HAP-1 (cell line): ENCODE measurements at regions not wholly inside any gene's neighbourhood (a gene's known extent, or its start where the extent isn't known, plus 50 kb on each side); places are given as distances from the start of the nearest gene placed in this dataset.
A peak's percentile ranks its signal among the peaks of the same experiment; 100 is the strongest.

Experiments
- DNase-seq, 2 experiments: peaks; one replicate each; pipeline ENCODE4 v3.0.0-alpha.2; 2016 to 2020; ENCODE audit warnings: low spot score in 2 of 2
- H3K27me3 ChIP-seq: fragments of 250-450 bp; sonication (Bioruptor Pico); 2 replicates; pipeline ENCODE4 v1.5.1; 2020; ENCODE audit warnings: low read depth, mild to moderate bottlenecking, moderate library complexity
- H3K36me3 ChIP-seq: fragments of 250-450 bp; sonication (Bioruptor Pico); replicated peaks from 2 replicates; pipeline ENCODE4 v1.5.1; 2020; ENCODE audit warnings: mild to moderate bottlenecking
- H3K4me1 ChIP-seq: fragments of 250-450 bp; sonication (Bioruptor Pico); 2 replicates; pipeline ENCODE4 v1.5.1; 2020; ENCODE audit warnings: mild to moderate bottlenecking
- H3K4me3 ChIP-seq: fragments of 250-450 bp; sonication (Bioruptor Pico); 2 replicates; pipeline ENCODE4 v1.5.1; 2020; ENCODE audit warnings: mild to moderate bottlenecking, moderate library complexity
- H3K9me3 ChIP-seq: fragments of 250-450 bp; sonication (Bioruptor Pico); 2 replicates; pipeline ENCODE4 v1.5.1; 2020; ENCODE audit warnings: mild to moderate bottlenecking, moderate library complexity
- in situ Hi-C: fragments of 300-500 bp; cut with MboI; formaldehyde crosslinking; loops from 3 replicates; pipeline ENCODE4 v1.14.3; 2020; ENCODE audit warnings: low sequenced_read_pairs, inconsistent platforms, mixed read lengths

GRCh38 chr4:166280642-166281041, 407.6 kb downstream of the TLL1 start:
- in situ Hi-C loops: no loop called here
- no peaks in the 10 kb centered on the region for H3K27me3 ChIP-seq
- DNase-seq: no peak
- H3K4me1 ChIP-seq: peaks cover 44% of the 10 kb centered on the region
- H3K36me3 ChIP-seq: no peaks in the 10 kb centered on the region
- no peaks in the 10 kb centered on the region for H3K9me3 ChIP-seq
- no peak overlapping the region for H3K4me3 ChIP-seq

- in situ Hi-C loops: no loop called here
- DNase-seq: no peak
- Histone ChIP-seq H3K4me1 (peaks cover 51% of the 10 kb centered on the region), H3K27me3 (no peaks in the 10 kb centered on the region), H3K4me3 (no peak overlapping the region), H3K36me3 (no peaks in the 10 kb centered on the region), H3K9me3 (no peaks in the 10 kb centered on the region)
Measured at GRCh38 chr4:166282081-166282770, 409.2 kb downstream of the TLL1 start.

- in situ Hi-C loops: no loop called here
- no peaks in the 10 kb centered on the region for H3K27me3 ChIP-seq
- H3K4me3 ChIP-seq: no peak overlapping the region
- H3K9me3 ChIP-seq: no peaks in the 10 kb centered on the region
- H3K36me3 ChIP-seq: no peaks in the 10 kb centered on the region
- H3K4me1 ChIP-seq: peaks cover 55% of the 10 kb centered on the region
- peak in 1 of 2 experiments; percentile 100 for DNase-seq
Measured at GRCh38 chr4:166284221-166284620, 411.2 kb downstream of the TLL1 start.

- Histone ChIP-seq H3K36me3 (no peaks in the 10 kb centered on the region), H3K9me3 (no peaks in the 10 kb centered on the region), H3K27me3 (no peaks in the 10 kb centered on the region), H3K4me1 (peaks cover 50% of the 10 kb centered on the region), H3K4me3 (no peak overlapping the region)
- DNase-seq: peak; percentile 62 to 95
- in situ Hi-C loops: no loop called here
Measured at GRCh38 chr4:166290426-166290825, 417.4 kb downstream of the TLL1 start.

GRCh38 chr4:166293556-166293955, 420.5 kb downstream of the TLL1 start:
- in situ Hi-C loops: no loop called here
- no peak overlapping the region for H3K4me3 ChIP-seq
- no peaks in the 10 kb centered on the region for H3K36me3 ChIP-seq
- no peaks in the 10 kb centered on the region for H3K27me3 ChIP-seq
- no peaks in the 10 kb centered on the region for H3K9me3 ChIP-seq
- DNase-seq: no peak
- H3K4me1 ChIP-seq: peaks cover 25% of the 10 kb centered on the region

GRCh38 chr4:166301266-166301665, 428.2 kb downstream of the TLL1 start:
- no peaks in the 10 kb centered on the region for H3K4me1 ChIP-seq
- no peaks in the 10 kb centered on the region for H3K36me3 ChIP-seq
- DNase-seq: no peak
- no peak overlapping the region for H3K4me3 ChIP-seq
- in situ Hi-C loops: no loop called here
- H3K27me3 ChIP-seq: no peaks in the 10 kb centered on the region
- H3K9me3 ChIP-seq: peaks cover 13% of the 10 kb centered on the region

- in situ Hi-C loops: no loop called here
- H3K36me3 ChIP-seq: no peaks in the 10 kb centered on the region
- 0 out of 2 replicates have a peak, but pooled peaks cover 3% of the 10 kb centered on the region for H3K4me1 ChIP-seq
- peaks cover 11% of the 10 kb centered on the region for H3K9me3 ChIP-seq
- no peak overlapping the region for H3K4me3 ChIP-seq
- H3K27me3 ChIP-seq: no peaks in the 10 kb centered on the region
- no peak for DNase-seq
Measured at GRCh38 chr4:166308647-166309046, 435.6 kb downstream of the TLL1 start.

- DNase-seq: no peak
- no peaks in the 10 kb centered on the region for H3K27me3 ChIP-seq
- in situ Hi-C loops: no loop called here
- no peak overlapping the region for H3K4me3 ChIP-seq
- no peaks in the 10 kb centered on the region for H3K36me3 ChIP-seq
- H3K9me3 ChIP-seq: peaks cover 11% of the 10 kb centered on the region
- 0 out of 2 replicates have a peak, but pooled peaks cover 3% of the 10 kb centered on the region for H3K4me1 ChIP-seq
Measured at GRCh38 chr4:166309286-166309685, 436.2 kb downstream of the TLL1 start.

GRCh38 chr4:166311169-166311568, 438.1 kb downstream of the TLL1 start:
- Histone ChIP-seq H3K4me1 (0 out of 2 replicates have a peak, but pooled peaks cover 3% of the 10 kb centered on the region), H3K27me3 (no peaks in the 10 kb centered on the region), H3K9me3 (0 out of 2 replicates have a peak, but pooled peaks cover under 1% of the 10 kb centered on the region), H3K36me3 (no peaks in the 10 kb centered on the region), H3K4me3 (no peak overlapping the region)
- no peak for DNase-seq
- in situ Hi-C loops: no loop called here

- no peaks in the 10 kb centered on the region for H3K36me3 ChIP-seq
- H3K4me3 ChIP-seq: no peak overlapping the region
- no peaks in the 10 kb centered on the region for H3K27me3 ChIP-seq
- DNase-seq: no peak
- 0 out of 2 replicates have a peak, but pooled peaks cover 3% of the 10 kb centered on the region for H3K4me1 ChIP-seq
- H3K9me3 ChIP-seq: no peaks in the 10 kb centered on the region
- in situ Hi-C loops: no loop called here
Measured at GRCh38 chr4:166312166-166312565, 439.1 kb downstream of the TLL1 start.

GRCh38 chr4:166314902-166315301, 441.9 kb downstream of the TLL1 start:
- DNase-seq: no peak
- no peak overlapping the region for H3K4me3 ChIP-seq
- no peaks in the 10 kb centered on the region for H3K27me3 ChIP-seq
- H3K36me3 ChIP-seq: no peaks in the 10 kb centered on the region
- in situ Hi-C loops: no loop called here
- H3K9me3 ChIP-seq: no peaks in the 10 kb centered on the region
- peaks cover 3% of the 10 kb centered on the region; the same call in 1 of the 2 replicates for H3K4me1 ChIP-seq

GRCh38 chr4:166315721-166316467, 442.9 kb downstream of the TLL1 start:
- Histone ChIP-seq H3K4me3 (no peak overlapping the region), H3K9me3 (no peaks in the 10 kb centered on the region), H3K4me1 (peaks cover 3% of the 10 kb centered on the region; the same call in 1 of the 2 replicates), H3K36me3 (no peaks in the 10 kb centered on the region), H3K27me3 (no peaks in the 10 kb centered on the region)
- no peak for DNase-seq
- in situ Hi-C loops: no loop called here

GRCh38 chr4:166318810-166319525, 445.9 kb downstream of the TLL1 start:
- Histone ChIP-seq H3K4me3 (no peak overlapping the region), H3K4me1 (peaks cover 3% of the 10 kb centered on the region), H3K36me3 (no peaks in the 10 kb centered on the region), H3K9me3 (no peaks in the 10 kb centered on the region), H3K27me3 (no peaks in the 10 kb centered on the region)
- in situ Hi-C loops: no loop called here
- no peak for DNase-seq

- Histone ChIP-seq H3K4me3 (no peak overlapping the region), H3K9me3 (no peaks in the 10 kb centered on the region), H3K4me1 (peaks cover 3% of the 10 kb centered on the region; the same call in 1 of the 2 replicates), H3K36me3 (no peaks in the 10 kb centered on the region), H3K27me3 (no peaks in the 10 kb centered on the region)
- in situ Hi-C loops: no loop called here
- DNase-seq: no peak
Measured at GRCh38 chr4:166323250-166323649, 450.2 kb downstream of the TLL1 start.
